M059J (cell line): ENCODE measurements at regions not wholly inside any gene's neighbourhood (a gene's known extent, or its start where the extent isn't known, plus 50 kb on each side); places are given as distances from the start of the nearest gene placed in this dataset.

Experiments
- DNase-seq: peaks from one replicate; pipeline ENCODE4 v3.0.0-alpha.2; 2012; ENCODE audit warnings: low read depth

DNA sequence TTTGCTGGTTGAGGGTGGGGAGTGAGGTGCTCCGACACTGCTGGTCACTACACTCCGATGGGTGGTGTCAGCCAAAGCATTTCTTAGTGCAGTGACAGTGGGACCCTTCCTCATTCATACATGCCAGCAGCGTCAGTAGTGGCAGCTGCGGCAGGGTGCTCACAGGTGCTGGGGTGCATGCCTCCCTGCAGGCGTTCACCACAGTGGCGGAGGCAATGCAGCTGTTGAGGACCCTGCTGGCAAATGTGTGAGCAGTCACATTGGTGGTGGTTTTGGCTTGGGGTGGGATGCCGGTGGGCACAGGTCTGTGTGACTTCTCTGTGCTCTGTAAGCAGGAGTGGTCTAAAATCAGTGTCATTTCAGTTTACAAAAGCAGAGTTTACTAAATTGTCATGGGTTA is 464.6 kb downstream of the FUT8 start:
- DNase-seq, result no peak

DNA sequence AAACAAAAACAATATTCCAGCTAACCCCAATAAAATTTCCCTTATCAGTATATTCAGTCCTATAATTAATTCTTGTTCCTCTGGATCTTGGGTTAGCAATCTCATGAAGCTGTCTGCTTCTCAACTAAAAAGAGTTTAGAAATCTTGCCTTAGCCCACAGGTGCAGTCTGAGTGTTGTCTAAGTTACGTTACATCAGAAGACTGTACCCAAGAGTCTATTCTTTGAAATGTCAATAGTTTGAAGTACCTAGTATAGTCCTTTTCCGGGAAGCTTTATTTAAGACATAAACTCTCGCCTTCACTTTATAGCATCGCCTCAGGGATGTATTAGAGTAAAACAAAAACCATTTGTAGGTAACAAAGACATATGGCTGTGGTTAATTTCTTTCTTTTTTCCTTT is 465.1 kb downstream of the FUT8 start:
- DNase-seq, result no peak

DNA sequence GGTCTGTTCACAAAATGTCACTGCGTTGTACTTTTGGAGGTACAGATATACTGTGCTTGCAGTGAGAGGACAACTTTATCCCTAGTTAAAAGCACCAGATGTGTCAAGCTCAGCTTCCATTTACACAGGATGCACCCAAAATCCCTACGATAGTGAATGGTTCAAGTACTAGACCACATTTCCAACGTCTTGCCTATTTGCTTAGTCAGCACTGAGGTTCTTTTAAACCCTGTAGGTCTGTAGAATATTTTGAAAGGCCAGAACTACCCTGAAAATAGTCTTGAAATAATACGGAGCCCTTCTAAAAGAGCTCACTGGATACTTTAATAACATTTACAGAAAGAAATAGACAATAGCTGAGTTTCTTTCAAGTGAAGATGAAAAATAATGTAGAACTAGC is 466.1 kb downstream of the FUT8 start:
- DNase-seq, result no peak

DNA sequence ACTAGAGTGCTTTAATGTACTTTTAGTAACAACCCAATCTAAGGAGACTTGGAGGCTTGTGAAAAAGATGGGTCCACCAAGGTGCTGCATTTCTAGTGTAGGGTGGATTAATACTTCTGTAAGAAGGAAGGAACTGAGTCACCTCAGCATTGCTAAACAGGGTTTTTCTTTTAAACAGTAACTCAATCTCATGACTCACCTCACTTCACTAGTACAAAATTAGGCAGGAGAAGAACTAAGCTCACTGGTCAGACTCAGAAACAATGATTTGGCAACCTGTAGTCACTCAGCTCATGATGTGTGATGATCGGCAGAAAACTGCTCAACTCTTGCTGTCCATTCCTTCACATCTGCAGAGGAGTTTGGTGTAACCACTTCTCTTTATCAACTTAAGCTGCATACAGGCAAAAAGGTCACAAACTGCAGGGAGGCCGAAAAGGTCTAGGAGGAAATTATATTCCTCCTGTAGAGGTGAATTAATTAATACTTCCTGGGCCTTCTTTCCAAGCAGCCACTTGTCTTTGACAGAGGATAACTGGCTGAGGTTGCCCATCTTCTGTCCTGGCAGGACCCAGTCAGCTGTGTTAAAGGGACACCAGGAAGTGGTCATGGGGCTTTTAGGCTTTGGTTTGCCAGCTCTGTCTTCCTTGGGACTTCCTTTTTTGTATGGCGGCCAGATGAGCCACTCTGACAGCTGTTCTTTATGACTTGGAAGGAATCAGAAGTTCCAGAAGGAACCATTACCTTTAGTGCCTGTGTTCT is 466.9 kb downstream of the FUT8 start:
- peak; percentile 65 for DNase-seq

DNA sequence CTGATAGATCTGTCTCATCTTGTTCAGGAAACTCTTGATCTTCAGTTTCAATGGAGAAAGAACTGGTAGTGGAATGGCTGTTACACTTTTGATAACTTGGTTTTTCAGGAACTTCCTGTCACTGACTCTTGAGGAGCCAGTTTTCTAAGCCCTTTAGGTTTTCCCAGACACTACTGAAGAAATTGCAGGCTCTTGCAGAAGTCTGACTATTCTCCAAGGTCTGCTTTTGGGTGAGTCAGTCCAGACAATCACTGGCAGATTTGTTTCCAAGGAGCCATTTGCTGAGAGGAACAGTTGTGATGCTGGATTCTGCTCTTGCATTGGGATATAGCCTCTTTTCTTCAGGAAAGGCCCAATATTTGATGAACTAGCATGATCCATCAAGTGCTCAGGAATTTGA is 468.0 kb downstream of the FUT8 start:
- DNase-seq, result no peak

DNA sequence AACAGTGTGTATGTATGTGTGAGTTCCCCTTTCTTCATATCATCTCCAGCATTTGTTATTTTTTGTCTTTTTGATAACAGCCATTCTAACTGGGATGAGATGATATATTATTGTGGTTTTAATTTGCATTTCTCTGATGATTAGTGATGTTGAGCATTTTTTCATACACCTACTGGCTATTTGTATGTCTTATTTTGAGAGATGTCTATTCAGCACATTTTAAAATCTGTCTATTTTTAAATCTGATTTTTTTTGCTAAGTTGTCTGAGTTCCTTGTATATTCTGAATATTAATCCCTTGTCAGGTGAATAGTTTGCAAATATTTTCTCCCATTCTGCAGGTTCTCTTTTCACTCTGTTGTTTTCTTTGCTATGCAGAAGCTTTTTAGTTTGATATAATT is 469.1 kb downstream of the FUT8 start:
- DNase-seq, result no peak

DNA sequence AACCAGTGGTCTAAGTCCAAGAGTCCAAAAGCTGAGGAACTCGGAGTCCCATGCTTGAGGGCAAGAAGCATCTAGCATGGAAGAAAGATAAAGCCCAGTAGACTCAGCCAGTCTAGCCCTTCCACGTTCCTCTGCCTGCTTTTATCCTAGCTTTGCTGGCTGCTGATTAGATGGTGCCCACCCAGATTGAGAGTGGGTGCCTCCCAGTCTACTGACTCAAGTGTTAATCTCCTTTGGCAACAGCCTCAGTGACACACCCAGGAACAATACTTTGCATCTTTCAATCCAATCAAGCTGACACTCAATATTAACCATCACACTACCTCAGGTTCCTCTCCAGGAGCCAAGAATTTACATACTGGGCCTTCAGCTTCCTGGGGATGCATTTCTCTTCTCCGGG is 476.1 kb downstream of the FUT8 start:
- DNase-seq, result no peak

DNA sequence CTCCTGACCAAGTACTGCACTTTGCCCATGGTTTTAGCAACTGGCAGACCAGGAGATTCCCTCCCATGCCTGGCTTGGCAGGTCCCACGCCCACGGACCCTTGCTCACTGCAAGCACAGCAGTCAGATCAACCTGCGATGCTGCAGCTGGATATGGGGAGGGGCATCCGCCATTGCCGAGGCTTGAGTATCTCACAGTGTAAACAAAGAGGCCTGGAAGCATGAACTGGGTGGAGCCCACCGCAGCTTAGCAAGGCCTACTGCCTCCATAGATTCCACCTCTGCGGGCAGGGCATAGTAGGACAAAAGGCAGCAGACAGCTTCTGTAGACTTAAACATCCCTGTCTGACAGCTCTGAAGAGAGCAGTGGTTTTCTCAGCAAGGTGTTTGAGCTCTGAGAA is 479.8 kb downstream of the FUT8 start:
- no peak for DNase-seq

DNA sequence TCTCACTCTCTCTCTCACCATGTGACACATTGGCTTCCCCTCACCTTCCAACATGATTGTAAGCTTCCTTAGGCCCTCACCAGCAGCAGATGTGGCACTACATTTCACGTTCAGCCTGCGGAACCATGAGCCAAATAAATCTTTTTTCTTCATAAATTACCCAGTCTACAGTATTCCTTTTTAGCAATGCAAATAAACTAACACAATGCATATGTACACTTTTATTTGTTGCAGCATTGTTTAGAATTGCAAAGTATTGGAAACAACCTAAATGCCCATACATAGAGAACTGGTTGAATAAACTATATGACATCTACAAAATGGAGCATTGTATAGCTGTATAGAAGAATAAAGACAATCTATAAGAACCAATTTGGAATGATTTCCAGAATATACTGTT is 487.6 kb downstream of the FUT8 start:
- DNase-seq, result no peak

DNA sequence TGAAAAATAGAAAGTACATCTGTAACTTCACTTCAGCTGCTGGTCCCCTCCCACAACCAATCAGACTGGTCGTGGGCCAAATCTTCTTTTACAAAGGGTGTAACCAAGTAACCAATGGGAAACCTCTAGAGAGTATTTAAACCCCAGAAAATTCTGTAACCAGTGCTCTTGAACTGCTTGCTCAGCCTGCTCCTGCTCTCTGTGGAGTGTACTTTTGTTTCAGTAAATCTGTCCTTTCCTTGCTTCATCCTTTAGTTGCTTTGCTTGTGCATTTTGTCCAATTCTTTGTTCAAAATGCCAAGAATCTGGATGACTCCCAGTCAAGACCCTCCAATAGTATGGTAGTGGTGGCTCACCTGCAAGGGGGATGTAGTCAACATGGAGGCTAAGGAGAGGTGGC is 489.1 kb downstream of the FUT8 start:
- DNase-seq, result no peak

DNA sequence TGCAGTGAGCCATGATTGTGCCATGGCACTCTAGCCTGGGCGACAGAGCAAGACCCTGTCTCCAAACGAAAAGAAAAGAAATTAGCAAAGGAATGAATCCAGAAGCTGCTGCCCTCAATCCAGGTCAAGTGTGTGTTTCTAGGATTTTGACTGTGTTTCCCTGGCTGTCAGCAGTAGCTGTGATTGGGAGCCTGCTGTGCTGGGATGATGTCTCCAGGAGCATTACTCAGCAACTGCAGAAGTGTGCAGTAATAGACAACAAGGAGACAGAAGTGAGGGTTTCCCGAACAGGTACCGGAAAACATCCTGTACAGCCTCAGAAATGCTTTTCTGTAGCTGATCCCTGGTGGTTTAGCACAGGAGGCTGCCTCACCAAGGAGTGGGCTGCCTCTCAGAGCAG is 492.5 kb downstream of the FUT8 start:
- no peak for DNase-seq

DNA sequence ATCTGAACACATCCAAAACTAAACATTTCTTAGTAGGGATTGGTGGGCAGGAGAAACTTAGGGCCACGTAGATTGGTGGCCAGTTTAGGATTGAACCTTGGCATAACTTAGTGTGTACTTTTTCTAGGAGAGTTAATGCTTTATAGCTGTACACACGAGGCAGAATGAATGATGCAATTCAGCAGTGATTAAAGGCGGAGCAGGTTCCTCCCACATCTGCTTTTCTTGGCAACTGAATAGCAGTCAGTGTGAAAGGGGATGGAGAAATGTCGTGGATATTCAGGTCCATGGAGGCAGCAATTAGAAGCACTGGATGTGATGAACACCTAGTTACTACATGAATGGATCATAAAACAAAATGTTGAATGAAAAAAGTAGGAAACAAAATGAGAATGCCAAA is 493.8 kb downstream of the FUT8 start:
- no peak for DNase-seq

DNA sequence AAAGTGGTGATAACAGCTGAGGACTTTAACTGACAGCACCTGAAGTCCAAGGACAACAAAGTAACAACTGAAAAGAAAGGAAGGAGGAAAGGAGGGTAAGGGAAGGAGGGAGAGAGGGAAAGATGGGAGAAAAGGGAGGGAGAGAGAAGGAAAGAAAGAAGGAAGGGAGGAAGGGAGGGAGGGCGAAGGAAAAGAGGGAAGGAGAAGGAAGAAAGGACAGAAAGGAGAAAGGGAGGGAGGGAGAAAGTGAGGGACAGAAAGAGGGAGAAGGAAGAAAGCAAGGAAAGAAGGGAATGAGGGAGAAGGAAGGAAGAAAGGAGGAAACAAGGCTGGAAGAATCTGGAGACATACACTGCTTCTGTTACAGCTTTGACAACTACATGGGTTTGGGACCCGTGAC is 494.4 kb downstream of the FUT8 start:
- DNase-seq, result no peak

DNA sequence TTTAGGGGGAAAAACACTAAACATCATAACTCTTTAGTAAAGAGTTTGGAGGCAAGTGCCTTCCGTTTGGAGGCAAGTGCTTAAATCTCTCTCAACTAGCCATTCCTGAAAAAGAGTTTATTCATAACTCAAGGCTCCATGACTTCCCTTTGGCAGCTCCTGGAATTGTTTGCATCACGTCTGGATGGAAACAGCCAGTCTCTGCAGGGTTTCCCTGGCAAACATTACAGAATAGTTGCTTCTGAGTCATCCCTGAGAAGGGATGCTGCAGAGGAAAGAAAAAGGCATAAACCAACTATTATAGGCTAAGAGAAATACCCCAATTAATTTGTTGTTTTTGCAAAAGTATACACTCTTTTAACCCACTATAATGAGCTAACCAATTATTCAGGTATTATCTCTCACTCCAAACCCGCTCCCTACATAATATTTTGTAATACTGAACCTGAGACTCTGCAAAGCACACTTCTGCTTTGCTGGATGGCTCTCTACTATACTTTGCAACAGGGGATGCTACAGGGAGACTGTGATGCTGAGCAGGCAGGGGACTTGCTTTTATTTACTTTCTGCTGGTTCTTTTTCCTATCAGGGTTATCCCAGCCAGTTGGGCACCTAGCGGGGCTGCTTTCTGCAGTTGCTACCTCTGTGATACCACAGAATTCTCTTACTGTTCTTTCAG is 497.7 kb downstream of the FUT8 start:
- peak; percentile 18 for DNase-seq

DNA sequence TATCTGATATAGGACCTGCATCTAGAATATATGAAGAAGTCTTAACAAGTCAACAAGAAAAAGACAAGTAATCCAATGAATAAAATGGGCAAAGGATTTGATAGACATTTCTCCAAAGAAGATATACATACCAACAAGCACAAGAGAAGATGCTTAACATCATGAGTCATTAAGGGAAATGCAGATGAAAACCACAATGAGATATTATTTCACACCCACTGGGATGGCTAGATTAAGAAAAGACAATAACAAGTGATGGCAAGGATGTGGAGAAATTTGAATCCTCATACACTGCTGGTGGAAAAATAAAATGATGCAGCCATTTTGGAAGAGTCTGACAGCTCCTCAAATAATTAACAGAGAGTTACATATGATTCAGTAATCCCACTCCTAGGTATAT is 502.6 kb downstream of the FUT8 start:
- DNase-seq, result no peak

DNA sequence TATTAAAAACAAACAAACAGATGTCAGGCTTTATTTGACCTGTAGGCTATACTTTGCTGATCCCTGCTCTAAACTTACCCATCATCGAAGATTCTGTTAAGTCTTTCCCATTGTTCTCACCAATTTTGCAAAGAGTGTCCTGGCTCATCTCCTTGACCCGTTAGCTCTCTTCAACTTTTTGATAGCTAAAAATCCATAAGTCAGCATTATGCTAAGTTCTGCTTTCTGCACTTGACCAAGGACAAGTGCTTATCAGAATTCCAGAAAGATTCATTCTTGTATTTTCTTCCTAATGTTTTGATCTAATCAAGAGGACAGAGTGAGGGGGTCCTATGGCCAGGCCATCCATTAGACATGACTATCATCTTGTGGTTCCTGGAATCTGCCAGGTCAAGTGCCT is 503.5 kb downstream of the FUT8 start:
- no peak for DNase-seq

DNA sequence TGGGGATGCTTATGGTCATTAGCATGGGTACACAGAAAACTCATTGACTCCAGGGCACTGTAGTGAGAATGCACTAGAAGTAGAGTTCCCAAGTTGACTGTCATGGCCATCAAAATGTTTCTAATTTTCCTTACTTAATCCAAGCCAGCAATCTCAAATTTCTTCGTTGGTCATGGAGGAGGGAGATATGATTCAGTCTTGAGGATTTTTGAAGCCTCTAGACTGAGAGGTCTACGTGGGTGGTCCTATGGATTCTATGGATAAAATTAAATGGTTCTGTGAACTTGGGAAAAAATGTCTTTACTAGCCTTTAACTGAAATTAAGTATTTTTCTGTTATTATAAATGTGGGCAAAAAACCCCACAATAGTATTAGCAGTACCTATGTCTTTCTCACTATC is 508.5 kb downstream of the FUT8 start:
- no peak for DNase-seq

DNA sequence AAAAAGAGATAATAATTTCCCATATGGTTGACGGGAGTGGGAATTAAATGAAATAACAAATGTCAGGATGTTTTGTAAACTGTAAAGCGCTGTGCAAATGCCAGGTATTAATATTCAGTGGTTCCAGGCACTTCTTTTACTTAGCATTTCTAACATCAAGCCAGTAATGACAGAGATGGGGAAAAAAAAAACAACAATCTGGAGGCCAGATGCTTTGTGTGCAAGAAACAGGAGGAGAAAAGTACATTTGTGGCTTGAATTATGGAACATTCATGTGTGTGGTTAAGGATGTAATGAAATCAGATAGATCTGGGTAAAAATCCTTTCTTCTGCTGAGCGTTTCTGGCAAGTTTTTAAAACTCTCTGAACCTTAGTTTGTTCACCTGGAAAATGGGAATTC is 509.6 kb downstream of the FUT8 start:
- DNase-seq, result no peak

DNA sequence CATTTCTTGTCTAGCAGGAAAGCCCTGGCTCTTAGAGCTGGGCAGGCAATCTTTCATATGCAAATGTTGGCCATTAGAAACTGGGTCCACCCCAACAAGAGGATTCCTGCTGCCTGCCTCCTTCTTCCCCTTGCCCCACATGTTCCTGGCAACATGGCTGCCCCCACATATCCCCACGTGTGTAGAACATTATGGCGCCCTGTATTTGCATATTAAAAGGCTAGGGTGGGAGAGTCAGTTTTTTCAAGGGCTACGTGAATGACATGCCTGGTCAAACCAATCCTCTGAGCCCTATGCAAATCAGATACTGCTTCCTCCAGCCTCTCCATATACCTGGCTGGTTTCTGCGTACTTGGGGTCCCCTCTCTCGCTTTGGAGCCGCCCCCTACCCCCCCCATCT is 514.0 kb downstream of the FUT8 start:
- DNase-seq, result no peak

DNA sequence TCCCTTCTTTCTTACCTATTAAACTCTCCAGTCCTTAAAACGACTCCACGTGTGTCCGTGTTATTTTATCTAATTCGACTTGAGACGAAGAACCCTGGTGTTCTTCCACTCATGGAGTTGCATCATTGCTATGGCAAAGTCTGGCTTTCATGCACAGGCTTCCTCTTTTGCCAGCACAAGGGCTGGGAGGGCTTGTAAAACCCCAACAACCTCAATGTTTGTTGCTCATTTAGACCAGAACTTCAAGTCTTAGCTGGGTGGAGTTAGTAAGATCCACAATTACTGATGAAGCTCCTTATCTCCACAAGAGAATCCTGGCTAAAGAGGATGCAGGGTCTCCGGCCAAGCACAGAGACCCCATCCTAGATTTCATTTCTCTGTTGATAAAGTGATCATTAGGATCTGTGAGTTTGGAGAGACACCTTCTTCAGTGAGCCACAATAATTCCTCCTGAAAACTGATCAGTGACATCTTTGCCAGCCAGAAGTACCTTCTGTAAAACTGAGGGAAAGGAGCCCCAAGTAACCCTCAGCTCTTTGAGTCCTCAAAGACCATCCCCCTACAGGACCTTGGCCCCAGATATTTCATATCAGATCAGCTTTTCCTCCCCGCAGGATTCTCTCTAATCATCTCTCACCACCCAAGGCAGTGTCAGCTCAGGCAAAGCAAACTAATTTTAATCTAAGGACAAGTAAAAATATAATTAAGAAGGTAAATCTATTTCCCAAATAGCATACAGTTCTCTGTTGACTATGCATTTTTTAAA is 514.6 kb downstream of the FUT8 start:
- no peak for DNase-seq

DNA sequence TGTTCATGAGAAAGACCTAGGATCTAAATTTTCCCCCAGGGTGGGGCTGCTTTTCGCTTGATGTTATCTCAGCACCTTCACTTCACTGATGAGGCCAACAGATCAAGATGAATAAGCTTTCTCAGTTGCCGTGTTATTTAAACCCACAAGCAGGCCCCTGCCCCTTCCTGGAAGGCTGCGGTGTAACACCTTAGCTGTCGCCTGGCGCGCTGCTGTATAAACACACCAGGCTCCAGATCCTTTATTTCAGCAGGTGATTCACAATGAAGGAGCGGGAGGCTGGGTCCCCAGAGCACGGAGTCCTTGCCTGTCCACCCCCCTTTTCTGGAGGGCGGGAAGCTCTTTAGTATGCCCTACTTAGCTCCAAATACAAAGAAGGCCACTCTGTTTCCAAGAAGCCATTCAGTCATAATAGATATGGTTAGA is 515.4 kb downstream of the FUT8 start:
- no peak for DNase-seq

DNA sequence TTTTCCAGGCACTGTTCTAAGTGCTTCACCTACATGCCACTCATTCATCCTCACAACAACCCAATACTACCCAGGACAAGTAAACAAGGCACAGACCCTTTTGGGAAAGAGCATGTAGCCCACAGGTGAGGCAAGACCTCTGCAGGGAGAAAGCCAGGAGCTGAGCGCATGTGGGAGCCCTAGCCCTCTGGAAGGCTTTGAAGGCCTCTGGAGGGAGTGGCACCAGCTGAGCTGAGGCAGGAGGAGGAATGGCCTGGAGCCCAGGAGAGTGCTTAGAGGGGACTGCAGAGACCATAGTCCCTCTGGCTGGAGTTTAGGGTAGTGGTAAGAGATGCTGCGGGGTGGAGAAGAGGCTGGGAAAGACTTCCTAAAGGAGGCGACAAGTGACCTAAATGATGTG is 516.5 kb downstream of the FUT8 start:
- DNase-seq, result no peak
